ENCODE measurements at regions not wholly inside any gene's neighbourhood (a gene's known extent, or its start where the extent isn't known, plus 50 kb on each side); places are given as distances from the start of the nearest gene placed in this dataset.
"Not testable (repeated sequence)": the region's sequence is repeated elsewhere in the genome, so short reads cannot be mapped to it uniquely, and the experiment has no call there.

- DNase-seq: no peak
These were observed 687.9 kb downstream of the MECOM start for GRCh38 chr3:168975576-168975975.

- DNase-seq: peak; percentile 31 to 52
These were observed 688.7 kb downstream of the MECOM start for GRCh38 chr3:168974617-168975403.

DNA sequence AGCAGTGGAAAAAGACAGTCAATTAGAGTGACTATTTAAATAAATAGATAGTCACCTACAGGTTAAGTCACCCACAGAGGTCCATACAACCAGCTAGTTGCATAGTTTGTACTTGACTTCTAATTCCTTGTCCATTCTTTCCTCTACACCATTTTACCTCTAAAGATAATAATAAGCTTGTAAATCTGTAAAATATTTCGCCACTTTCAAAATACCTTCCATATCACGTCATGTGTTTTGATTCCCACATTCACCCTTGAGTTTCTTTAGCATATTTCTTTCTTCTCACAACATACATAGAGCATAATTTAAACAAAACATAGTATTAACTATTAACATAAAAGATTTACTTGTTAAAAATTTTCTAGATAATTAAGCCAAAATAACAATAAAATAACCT is 689.6 kb downstream of the MECOM start:
- DNase-seq: no peak

GRCh38 chr3:168973206-168973605 is 690.3 kb downstream of the MECOM start:
- no peak for DNase-seq

DNA sequence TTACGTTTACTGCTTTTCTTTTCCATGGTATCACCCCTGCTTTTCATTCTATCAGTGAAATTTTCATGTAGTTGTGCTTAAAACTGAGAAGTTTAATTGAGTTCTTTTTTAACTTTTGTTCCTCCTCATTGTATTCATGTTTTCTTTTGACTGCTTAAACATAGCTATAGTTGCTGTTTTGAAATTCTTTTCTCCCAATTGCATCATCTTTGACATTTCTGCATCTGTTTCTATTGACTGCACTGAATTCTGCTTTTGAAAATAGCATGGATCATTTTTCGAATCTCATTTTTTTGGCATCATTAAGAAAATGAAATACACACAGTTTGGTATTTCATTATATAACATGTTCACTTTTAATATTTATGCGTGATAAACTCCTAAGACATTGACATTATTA is 694.9 kb downstream of the MECOM start:
- DNase-seq: no peak

DNA sequence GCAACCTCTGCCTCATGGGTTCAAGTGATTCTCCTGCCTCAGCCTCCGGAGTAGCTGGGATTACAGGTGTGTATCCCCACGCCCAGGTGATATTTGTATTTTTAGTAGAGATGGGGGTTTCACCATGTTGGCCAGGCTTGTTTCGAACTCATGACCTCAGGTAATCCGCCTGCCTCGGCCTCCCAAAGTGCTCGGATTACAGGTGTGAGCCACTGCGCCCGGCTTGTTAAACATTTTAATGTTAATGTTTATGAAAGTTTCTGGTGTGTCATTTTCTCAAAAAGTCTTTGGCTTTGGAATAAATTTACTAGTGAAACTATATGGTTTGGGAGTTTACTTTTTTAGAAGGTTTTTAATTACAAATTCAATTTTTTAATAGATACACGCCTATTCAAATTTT is 698.8 kb downstream of the MECOM start:
- no peak for DNase-seq

GRCh38 chr3:168961271-168961670 is 702.2 kb downstream of the MECOM start:
- no peak for DNase-seq

DNA sequence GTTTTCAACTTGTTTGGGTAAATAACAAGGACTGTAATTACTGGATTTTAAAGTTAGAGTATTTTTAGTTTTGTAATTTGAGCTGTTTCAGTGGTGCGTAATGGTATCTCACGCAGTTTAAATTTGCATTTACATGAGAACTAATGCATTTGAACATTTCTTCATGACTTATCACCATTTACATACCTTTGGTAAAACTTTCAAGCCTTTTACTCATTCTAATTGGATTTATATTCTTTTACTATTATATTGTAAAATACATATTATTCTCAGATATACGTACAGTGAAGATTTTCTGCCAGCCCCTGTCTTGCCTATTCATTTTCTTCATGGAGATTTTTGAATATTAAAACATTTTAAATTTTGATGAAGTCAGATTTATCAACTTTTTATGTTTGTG is 703.8 kb downstream of the MECOM start:
- DNase-seq: no peak

- no peak for DNase-seq
These were observed 705.0 kb downstream of the MECOM start for GRCh38 chr3:168958466-168958865.

GRCh38 chr3:168956076-168956475 is 707.4 kb downstream of the MECOM start:
- DNase-seq: no peak

- DNase-seq: peak in 1 of 2 experiments; percentile 19
These were observed 711.0 kb downstream of the MECOM start for GRCh38 chr3:168952551-168952950.

GRCh38 chr3:168951884-168952283 is 711.6 kb downstream of the MECOM start:
- DNase-seq: no peak

GRCh38 chr3:168951368-168951767 is 712.1 kb downstream of the MECOM start:
- no peak for DNase-seq

- DNase-seq: no peak
These were observed 712.9 kb downstream of the MECOM start for GRCh38 chr3:168950622-168951021.

GRCh38 chr3:168939651-168940238 is 723.8 kb downstream of the MECOM start:
- no peak for DNase-seq

DNA sequence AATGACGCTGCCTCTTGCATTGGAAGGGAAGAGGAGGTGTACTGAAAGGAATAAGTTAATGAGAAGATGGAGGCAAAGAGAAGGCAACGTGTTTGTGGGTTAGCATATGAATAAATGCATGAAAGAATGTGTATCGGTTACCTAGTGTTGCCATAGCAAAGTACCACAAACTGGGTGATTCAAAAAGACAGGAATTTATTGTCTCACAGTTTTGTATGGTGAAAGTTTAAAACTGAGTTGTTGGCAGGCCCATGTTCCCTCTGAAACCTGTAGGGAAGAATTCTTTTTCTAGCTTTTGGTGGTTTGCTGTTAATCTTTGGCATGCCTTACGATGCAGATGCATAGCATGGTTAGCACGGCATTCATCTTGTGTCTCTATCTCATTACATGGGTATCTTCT is 729.9 kb downstream of the MECOM start:
- DNase-seq: no peak

- DNase-seq: not testable (repeated sequence)
These were observed 733.5 kb downstream of the MECOM start for GRCh38 chr3:168929997-168930396.

DNA sequence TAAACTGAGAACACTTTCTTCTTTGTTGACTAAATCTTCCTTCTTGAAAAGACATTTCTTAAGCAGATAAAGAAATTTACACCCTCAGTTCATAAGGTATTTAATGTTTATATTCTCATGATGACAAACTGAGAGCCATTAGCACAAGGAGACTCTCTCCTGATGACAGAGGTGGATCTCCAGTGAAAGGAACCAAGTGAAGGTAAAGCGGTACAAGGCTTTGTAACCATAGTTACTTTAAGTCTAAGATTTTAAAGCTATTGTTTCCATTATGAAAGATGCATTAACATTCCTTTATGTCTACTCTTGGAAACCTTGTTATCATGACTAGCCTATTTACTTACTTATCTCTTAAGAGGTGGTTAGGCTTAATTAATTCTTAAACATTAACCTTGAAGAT is 737.1 kb downstream of the MECOM start:
- no peak for DNase-seq

- DNase-seq: no peak
These were observed 737.9 kb downstream of the MECOM start for GRCh38 chr3:168925568-168925967.

DNA sequence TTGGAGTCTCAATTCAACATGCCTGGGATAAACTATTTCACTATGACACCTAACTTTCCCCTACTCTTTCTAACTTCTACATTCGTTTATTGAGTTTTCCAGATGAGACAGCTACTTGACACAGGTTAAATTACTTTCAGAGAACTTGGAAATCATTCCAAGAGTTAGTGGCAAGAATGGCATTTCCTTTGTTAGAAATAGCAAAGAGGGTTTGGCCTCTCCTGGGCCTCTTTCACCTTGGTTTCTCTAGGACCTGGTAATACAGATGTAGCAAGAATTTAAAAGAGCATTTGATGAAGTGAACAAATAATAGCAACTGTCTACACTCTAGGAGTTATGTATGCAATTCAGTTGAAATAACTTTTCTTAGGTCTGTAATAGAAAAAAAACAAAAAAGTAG is 748.9 kb downstream of the MECOM start:
- DNase-seq: no peak

DNA sequence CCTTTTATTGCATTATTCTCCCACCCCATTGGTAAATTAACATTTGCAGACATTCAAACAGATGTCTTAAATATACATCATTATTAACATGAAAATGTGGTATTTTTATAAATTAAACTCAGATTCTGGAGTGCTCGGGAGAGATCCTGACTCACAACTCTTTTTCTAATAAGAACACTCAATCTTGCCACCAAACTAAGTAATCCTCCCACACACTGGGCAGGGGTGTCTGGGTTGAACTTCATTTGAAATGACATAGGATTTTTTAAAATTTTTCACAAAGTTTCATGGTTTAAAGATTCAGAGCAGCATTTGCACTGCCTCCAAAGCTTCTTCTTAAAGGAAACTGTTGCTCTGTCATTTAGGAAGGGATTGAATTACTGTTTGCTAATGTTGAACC is 754.3 kb downstream of the MECOM start:
- DNase-seq: no peak

GRCh38 chr3:168895419-168895818 is 768.1 kb downstream of the MECOM start:
- DNase-seq: no peak

DNA sequence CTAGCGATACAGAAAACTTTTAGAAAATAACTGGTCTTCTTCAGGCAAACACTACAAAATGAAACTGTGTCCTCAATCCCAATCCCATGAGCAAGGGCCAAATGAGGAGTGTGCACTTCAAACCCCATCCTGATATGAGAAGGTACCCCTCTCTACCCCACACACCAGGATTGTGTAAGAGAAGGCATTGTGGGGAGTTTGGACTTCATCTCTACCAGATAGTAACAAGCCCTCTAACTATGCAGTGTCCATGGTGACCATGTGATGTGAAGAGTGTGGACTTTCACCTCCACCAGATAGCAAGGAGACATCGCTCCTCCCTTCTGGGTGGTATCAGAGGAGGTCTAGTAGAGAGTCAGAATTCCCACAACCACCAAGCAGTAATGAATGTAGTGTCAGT is 769.3 kb downstream of the MECOM start:
- DNase-seq: no peak

DNA sequence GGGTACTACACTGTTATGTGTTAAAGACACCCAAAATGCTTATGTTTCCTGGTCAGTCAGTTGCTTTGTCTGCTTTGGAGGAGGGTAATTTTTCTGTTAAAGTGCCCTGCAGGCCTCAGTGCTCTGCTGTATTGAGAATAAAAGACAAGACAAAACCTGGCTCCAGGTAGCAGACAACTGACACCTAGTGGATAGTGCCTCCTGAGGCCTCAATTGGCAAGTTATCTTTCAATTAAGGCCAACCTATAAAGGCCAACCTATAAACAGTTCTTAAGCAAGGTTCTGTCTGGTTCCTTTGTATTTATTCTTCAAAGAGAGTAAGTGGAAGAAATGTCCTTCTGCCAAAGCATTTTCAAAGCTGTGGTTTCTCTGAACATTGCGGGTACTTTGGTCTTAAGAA is 773.8 kb downstream of the MECOM start:
- no peak for DNase-seq

DNA sequence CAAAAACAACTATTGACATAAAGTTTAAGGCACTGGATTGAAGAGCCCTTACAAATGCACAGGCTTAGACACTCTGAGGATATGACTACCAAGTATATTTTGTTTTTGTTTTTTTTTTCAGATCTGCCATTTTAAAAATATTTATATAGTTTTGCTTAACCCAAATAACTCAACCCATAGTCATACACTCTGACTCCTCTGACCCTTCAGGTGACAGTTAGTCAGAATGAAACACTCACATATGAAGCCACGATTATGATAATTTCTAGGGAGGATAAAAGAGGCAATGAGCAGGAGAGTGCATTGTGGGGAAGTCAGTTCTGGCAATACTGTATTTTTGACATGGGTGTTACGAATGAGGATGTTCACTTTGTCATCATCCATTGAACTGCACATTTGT is 774.7 kb downstream of the MECOM start:
- DNase-seq: no peak
